OCI-LY7 (cell line): ENCODE measurements at regions not wholly inside any gene's neighbourhood (a gene's known extent, or its start where the extent isn't known, plus 50 kb on each side); places are given as distances from the start of the nearest gene placed in this dataset.

Source experiments
- BruUV-seq: library from RNA; stranded (reverse); fragments of 400-500 nt; replicated peaks from 2 replicates; lab custom pipeline; 2021; lab: Mats Ljungman, UMichigan
- CTCF ChIA-PET: fragments of 300-600 bp; sonication (Branson Sonifier 250); formaldehyde crosslinking; loops from one replicate; lab custom pipeline; 2022; ENCODE audit warnings: antibody characterized with exemption; ENCODE audit not compliant: unreplicated experiment; lab: Charles Lee
- POLR2A ChIA-PET: fragments of 300-600 bp; sonication (Branson Sonifier 250); formaldehyde crosslinking; loops from one replicate; lab custom pipeline; 2022; ENCODE audit warnings: antibody characterized with exemption; lab: Charles Lee
- DNase-seq: peaks from one replicate; pipeline ENCODE4 v3.0.0-alpha.2; 2015; ENCODE audit warnings: low spot score
- H2AFZ ChIP-seq: fragments of 200-600 bp; sonication (generic), shearing (Covaris generic); 2 replicates; pipeline ENCODE4 v1.6.1; 2014; ENCODE audit warnings: mild to moderate bottlenecking, antibody characterized with exemption, low read length, moderate library complexity
- H3K27ac ChIP-seq: fragments of 200-600 bp; sonication (generic); 2 replicates; pipeline ENCODE4 v1.5.1; 2014; ENCODE audit warnings: mixed run types, low read depth, mild to moderate bottlenecking, moderate library complexity, low read length, inconsistent platforms; ENCODE audit not compliant: poor library complexity, severe bottlenecking
- H3K36me3 ChIP-seq: fragments of 200-600 bp; sonication (generic); 2 replicates; pipeline ENCODE4 v1.6.1; 2014; ENCODE audit warnings: mild to moderate bottlenecking, antibody characterized with exemption, low read length, moderate library complexity, mixed read lengths; ENCODE audit not compliant: insufficient read depth
- H3K4me1 ChIP-seq: fragments of 200-600 bp; sonication (generic); 2 replicates; pipeline ENCODE4 v1.5.1; 2014; ENCODE audit warnings: mild to moderate bottlenecking, low read length; ENCODE audit not compliant: insufficient read depth, poor library complexity, severe bottlenecking
- H3K4me2 ChIP-seq: fragments of 200-600 bp; sonication (generic); 2 replicates; pipeline ENCODE4 v1.6.1; 2014; ENCODE audit warnings: mild to moderate bottlenecking, low read length
- H3K4me3 ChIP-seq: fragments of 200-600 bp; sonication (generic); 2 replicates; pipeline ENCODE4 v1.5.1; 2014; ENCODE audit warnings: mild to moderate bottlenecking, low read depth, low read length; ENCODE audit not compliant: poor library complexity, severe bottlenecking
- H3K79me2 ChIP-seq: fragments of 200-600 bp; sonication (generic); 2 replicates; pipeline ENCODE4 v1.6.1; 2016; ENCODE audit warnings: low read depth, mild to moderate bottlenecking, low read length, moderate library complexity, mixed read lengths; ENCODE audit not compliant: insufficient read depth
- H3K9me2 ChIP-seq: fragments of 200-600 bp; sonication (generic); 2 replicates; pipeline ENCODE4 v1.6.1; 2016; ENCODE audit warnings: mild to moderate bottlenecking, low read length, mixed read lengths; ENCODE audit not compliant: insufficient read depth
- H3K9me3 ChIP-seq: fragments of 200-600 bp; sonication (generic); 2 replicates; pipeline ENCODE4 v1.6.1; 2014; ENCODE audit warnings: mild to moderate bottlenecking, mixed run types, low read length, mixed read lengths
- H4K20me1 ChIP-seq: fragments of 200-600 bp; sonication (generic); 2 replicates; pipeline ENCODE4 v1.6.1; 2014; ENCODE audit warnings: mild to moderate bottlenecking, antibody characterized with exemption, low read length, moderate library complexity, mixed read lengths; ENCODE audit not compliant: insufficient read depth
- CTCF ChIP-seq: fragments of 200-600 bp; sonication (generic); conservative IDR thresholded peaks from 2 replicates; pipeline ENCODE4 v1.5.1; 2014; ENCODE audit warnings: mild to moderate bottlenecking, antibody characterized with exemption, low read length, moderate library complexity, mixed read lengths
- EZH2phosphoT487 ChIP-seq: fragments of 200-600 bp; sonication (generic); IDR thresholded peaks from 2 replicates; pipeline ENCODE4 v1.6.1; 2018; ENCODE audit warnings: low read depth, borderline replicate concordance, mild to moderate bottlenecking, mixed run types, antibody characterized with exemption, low read length, moderate library complexity, mixed read lengths
- intact Hi-C: fragments of 100-400 bp; cut with micrococcal nuclease; formaldehyde crosslinking; loops from one replicate; pipeline ENCODE4 v1.10.0; 2022; ENCODE audit not compliant: unreplicated experiment

GRCh38 chr3:95210878-95211277, 1148.0 kb downstream of the NSUN3 start:
- TF ChIP-seq CTCF (no peak), EZH2phosphoT487 (no peak)
- no peak overlapping the region for H3K4me3 ChIP-seq
- DNase-seq = no peak
- CTCF ChIA-PET = no interaction called here
- no peaks in the 10 kb centered on the region for H4K20me1 ChIP-seq
- no peaks in the 10 kb centered on the region for H3K9me3 ChIP-seq
- H2AFZ ChIP-seq = no peak overlapping the region
- BruUV-seq = no TSS peak
- no peaks in the 10 kb centered on the region for H3K79me2 ChIP-seq
- no peaks in the 10 kb centered on the region for H3K9me2 ChIP-seq
- H3K4me2 ChIP-seq = no peak overlapping the region
- no peaks in the 10 kb centered on the region for H3K4me1 ChIP-seq
- no peaks in the 10 kb centered on the region for H3K36me3 ChIP-seq
- intact Hi-C loops = no loop called here
- H3K27ac ChIP-seq = no peak overlapping the region
- POLR2A ChIA-PET = no interaction called here

GRCh38 chr3:95212117-95212516, 1149.3 kb downstream of the NSUN3 start:
- no peaks in the 10 kb centered on the region for H4K20me1 ChIP-seq
- POLR2A ChIA-PET = no interaction called here
- CTCF ChIA-PET = no interaction called here
- no TSS peak for BruUV-seq
- H3K4me1 ChIP-seq = no peaks in the 10 kb centered on the region
- no peak for TF ChIP-seq CTCF
- no peak for TF ChIP-seq EZH2phosphoT487
- no peaks in the 10 kb centered on the region for H3K9me2 ChIP-seq
- no peak for DNase-seq
- H2AFZ ChIP-seq = no peak overlapping the region
- intact Hi-C loops = no loop called here
- H3K79me2 ChIP-seq = no peaks in the 10 kb centered on the region
- H3K9me3 ChIP-seq = no peaks in the 10 kb centered on the region
- no peaks in the 10 kb centered on the region for H3K36me3 ChIP-seq
- no peak overlapping the region for H3K27ac ChIP-seq
- no peak overlapping the region for H3K4me3 ChIP-seq
- no peak overlapping the region for H3K4me2 ChIP-seq

GRCh38 chr3:95215437-95215957, 1152.6 kb downstream of the NSUN3 start:
- H4K20me1 ChIP-seq = no peaks in the 10 kb centered on the region
- H2AFZ ChIP-seq = no peak overlapping the region
- intact Hi-C loops = no loop called here
- H3K27ac ChIP-seq = no peak overlapping the region
- no peak for DNase-seq
- no peak for TF ChIP-seq CTCF
- no peak for TF ChIP-seq EZH2phosphoT487
- no peaks in the 10 kb centered on the region for H3K79me2 ChIP-seq
- no TSS peak for BruUV-seq
- CTCF ChIA-PET = no interaction called here
- POLR2A ChIA-PET = interaction anchor here (0.6 kb wide), 1 partner anchor 1548 kb away, joined by 4 read pairs; no protein-coding TSS in a partner anchor
- no peaks in the 10 kb centered on the region for H3K4me1 ChIP-seq
- H3K9me3 ChIP-seq = no peaks in the 10 kb centered on the region
- no peaks in the 10 kb centered on the region for H3K36me3 ChIP-seq
- no peak overlapping the region for H3K4me3 ChIP-seq
- no peaks in the 10 kb centered on the region for H3K9me2 ChIP-seq
- no peak overlapping the region for H3K4me2 ChIP-seq
